ENCODE measurements at regions not wholly inside any gene's neighbourhood (a gene's known extent, or its start where the extent isn't known, plus 50 kb on each side); places are given as distances from the start of the nearest gene placed in this dataset.

- TF ChIP-seq EP300 (IDR thresholded peaks at IDR 0.05) (no peak), CTCF (IDR thresholded peaks at IDR 0.05) (peak in 3 of 7 experiments; percentile 8 to 33 (median 28))
Measured at GRCh38 chr6:145453376-145453775, 281.9 kb downstream of the EPM2A start.
